ENCODE measurements at regions not wholly inside any gene's neighbourhood (a gene's known extent, or its start where the extent isn't known, plus 50 kb on each side); places are given as distances from the start of the nearest gene placed in this dataset.

GRCh38 chr6:66184091-66184490 lies 477.1 kb upstream of the EYS start:
- Histone ChIP-seq H2AFZ (ENCODE audit: low read depth, low read length) (no peak overlapping the region), H3K79me2 (ENCODE audit: control insufficient read depth, insufficient read depth, low read length) (no peaks in the 10 kb centered on the region), H3K9me1 (ENCODE audit: control insufficient read depth, insufficient read depth, low read length) (no peaks in the 10 kb centered on the region), H3K9ac (ENCODE audit: insufficient read depth in 1 of 2, low read depth in 2 of 2, low read length in 2 of 2) (no peak overlapping the region), H4K20me1 (replicated peaks; ENCODE audit: control insufficient read depth, insufficient read depth, low read length) (no peaks in the 10 kb centered on the region), H3K4me1 (replicated peaks in 1 of 2; ENCODE audit: control insufficient read depth in 2 of 2, insufficient read depth in 2 of 2, low read length in 2 of 2) (no peaks in the 10 kb centered on the region), H3K9me3 (replicated peaks; ENCODE audit: control insufficient read depth, insufficient read depth, low read depth, low read length) (no peaks in the 10 kb centered on the region), H3K36me3 (ENCODE audit: control insufficient read depth, insufficient read depth, low read length) (no peaks in the 10 kb centered on the region), H3K27ac (ENCODE audit: extremely low read depth, low read depth, low read length) (no peak overlapping the region), H3K4me2 (ENCODE audit: insufficient read depth, low read length) (no peak overlapping the region), H3K27me3 (ENCODE audit: control insufficient read depth in 2 of 2, insufficient read depth in 2 of 2, low read length in 2 of 2) (no peaks in the 10 kb centered on the region), H3K4me3 (no peak overlapping the region)
- in situ Hi-C loops (cut with MboI) = no loop called here
- TF ChIP-seq ELK3 (CRISPR knock-in tag; IDR thresholded peaks at IDR 0.05) (no peak), SP1 (CRISPR knock-in tag; IDR thresholded peaks at IDR 0.05) (no peak), IRF9 (tag; IDR thresholded peaks at IDR 0.05) (no peak), NR4A1 (CRISPR knock-in tag; IDR thresholded peaks at IDR 0.05) (no peak), NR4A1 (tag; IDR thresholded peaks at IDR 0.05) (no peak), ZBTB8A (IDR thresholded peaks at IDR 0.05; ENCODE audit: partially characterized antibody) (no peak), DIDO1 (tag; IDR thresholded peaks at IDR 0.05; ENCODE audit: low read depth) (no peak), FOXP4 (CRISPR knock-in tag; IDR thresholded peaks at IDR 0.05; ENCODE audit: borderline replicate concordance) (no peak), SMARCE1 (IDR thresholded peaks at IDR 0.05) (no peak), ZNF589 (CRISPR knock-in tag; IDR thresholded peaks at IDR 0.05; ENCODE audit: low read depth) (no peak), L3MBTL2 (IDR thresholded peaks at IDR 0.05) (no peak), MYNN (IDR thresholded peaks at IDR 0.05) (no peak), MYNN (CRISPR knock-in tag; IDR thresholded peaks at IDR 0.05) (no peak), KDM2B (CRISPR knock-in tag; IDR thresholded peaks at IDR 0.05) (no peak), TFAP4 (CRISPR knock-in tag; IDR thresholded peaks at IDR 0.05; ENCODE audit: borderline replicate concordance) (no peak), ARID4B (CRISPR knock-in tag; IDR thresholded peaks at IDR 0.05) (no peak)
- no TSS peak for BruUV-seq (replicated peaks)
- POLR2A ChIA-PET = no interaction called here
- DNase-seq (ENCODE audit: extremely low read depth in 1 of 4, low spot score in 3 of 4) (no peak), FAIRE-seq (no peak), ATAC-seq (no peak)
- WGBS (ENCODE audit: insufficient coverage, low coverage, missing lambda C conversion rate) = 0% methylated on average over 1 of the region's 1 CpG
- CTCF ChIA-PET (ENCODE audit: low intra/inter-chr PET ratio) = no interaction called here
- intact Hi-C loops (cut with micrococcal nuclease) = no loop called here

Measured in K562 (cell line).